ENCODE measurements at regions not wholly inside any gene's neighbourhood (a gene's known extent, or its start where the extent isn't known, plus 50 kb on each side); places are given as distances from the start of the nearest gene placed in this dataset.

- Histone ChIP-seq H3K4me3 (ENCODE audit: low read depth, low read length, poor library complexity, severe bottlenecking) (no peak overlapping the region), H3K27me3 (replicated peaks; ENCODE audit: insufficient read depth, low read depth, low read length, poor library complexity) (no peaks in the 10 kb centered on the region), H3K9me3 (ENCODE audit: low read depth, low read length, poor library complexity, severe bottlenecking) (no peaks in the 10 kb centered on the region), H3K27ac (ENCODE audit: low read depth, low read length, poor library complexity, severe bottlenecking) (no peak overlapping the region), H3K4me1 (ENCODE audit: insufficient read depth, low read length, poor library complexity, severe bottlenecking) (peaks cover 3% of the 10 kb centered on the region), H3K36me3 (ENCODE audit: insufficient read depth, low read length, poor library complexity, severe bottlenecking) (no peaks in the 10 kb centered on the region)
- DNase-seq (ENCODE audit: low spot score) = no peak
- POLR2A ChIA-PET (ENCODE audit: low non-redundant PET) = no interaction called here
- no peak for TF ChIP-seq EZH2 (IDR thresholded peaks at IDR 0.05; ENCODE audit: borderline replicate concordance, low read depth, low read length, poor library complexity, severe bottlenecking)
- TF ChIP-seq CTCF (conservative IDR thresholded peaks at IDR 0.05; ENCODE audit: low read depth, low read length) = no peak
- BruUV-seq (replicated peaks) = no TSS peak
- CTCF ChIA-PET = no interaction called here
- intact Hi-C loops (cut with micrococcal nuclease; ENCODE audit: unreplicated experiment) = no loop called here
These were observed 225.8 kb upstream of the HS6ST1 start for GRCh38 chr2:128544321-128545037.

- H3K27me3 ChIP-seq (replicated peaks; ENCODE audit: insufficient read depth, low read depth, low read length, poor library complexity) = no peaks in the 10 kb centered on the region
- H3K9me3 ChIP-seq (ENCODE audit: low read depth, low read length, poor library complexity, severe bottlenecking) = no peaks in the 10 kb centered on the region
- H3K4me3 ChIP-seq (ENCODE audit: low read depth, low read length, poor library complexity, severe bottlenecking) = no peak overlapping the region
- no peak for TF ChIP-seq CTCF (conservative IDR thresholded peaks at IDR 0.05; ENCODE audit: low read depth, low read length)
- no peak for TF ChIP-seq EZH2 (IDR thresholded peaks at IDR 0.05; ENCODE audit: borderline replicate concordance, low read depth, low read length, poor library complexity, severe bottlenecking)
- peaks cover 10% of the 10 kb centered on the region for H3K4me1 ChIP-seq (ENCODE audit: insufficient read depth, low read length, poor library complexity, severe bottlenecking)
- CTCF ChIA-PET = no interaction called here
- POLR2A ChIA-PET (ENCODE audit: low non-redundant PET) = no interaction called here
- DNase-seq (ENCODE audit: low spot score) = no peak
- BruUV-seq (replicated peaks) = no TSS peak
- intact Hi-C loops (cut with micrococcal nuclease; ENCODE audit: unreplicated experiment) = no loop called here
- H3K36me3 ChIP-seq (ENCODE audit: insufficient read depth, low read length, poor library complexity, severe bottlenecking) = no peaks in the 10 kb centered on the region
- H3K27ac ChIP-seq (ENCODE audit: low read depth, low read length, poor library complexity, severe bottlenecking) = no peak overlapping the region
These were observed 226.4 kb upstream of the HS6ST1 start for GRCh38 chr2:128545085-128545484.

- no peaks in the 10 kb centered on the region for H3K9me3 ChIP-seq (ENCODE audit: low read depth, low read length, poor library complexity, severe bottlenecking)
- TF ChIP-seq CTCF (conservative IDR thresholded peaks at IDR 0.05; ENCODE audit: low read depth, low read length) (no peak), EZH2 (IDR thresholded peaks at IDR 0.05; ENCODE audit: borderline replicate concordance, low read depth, low read length, poor library complexity, severe bottlenecking) (no peak)
- H3K4me1 ChIP-seq (ENCODE audit: insufficient read depth, low read length, poor library complexity, severe bottlenecking) = peaks cover 14% of the 10 kb centered on the region
- no peak for DNase-seq (ENCODE audit: low spot score)
- no peak overlapping the region for H3K4me3 ChIP-seq (ENCODE audit: low read depth, low read length, poor library complexity, severe bottlenecking)
- H3K36me3 ChIP-seq (ENCODE audit: insufficient read depth, low read length, poor library complexity, severe bottlenecking) = no peaks in the 10 kb centered on the region
- CTCF ChIA-PET = no interaction called here
- BruUV-seq (replicated peaks) = no TSS peak
- H3K27me3 ChIP-seq (replicated peaks; ENCODE audit: insufficient read depth, low read depth, low read length, poor library complexity) = no peaks in the 10 kb centered on the region
- POLR2A ChIA-PET (ENCODE audit: low non-redundant PET) = no interaction called here
- H3K27ac ChIP-seq (ENCODE audit: low read depth, low read length, poor library complexity, severe bottlenecking) = no peak overlapping the region
- intact Hi-C loops (cut with micrococcal nuclease; ENCODE audit: unreplicated experiment) = no loop called here
These were observed 227.2 kb upstream of the HS6ST1 start for GRCh38 chr2:128545829-128546228.

Data from A673 (cell line).